Neural progenitor cell (in vitro differentiated cells): ENCODE measurements at regions not wholly inside any gene's neighbourhood (a gene's known extent, or its start where the extent isn't known, plus 50 kb on each side); places are given as distances from the start of the nearest gene placed in this dataset.

Source experiments
- DNase-seq: peaks from one replicate; pipeline ENCODE4 v3.0.0-alpha.2; 2016; ENCODE audit warnings: low spot score
- H2AFZ ChIP-seq: fragments of 200-600 bp; sonication (generic); replicated peaks from 2 replicates; pipeline ENCODE4 v1.6.1; 2016; ENCODE audit warnings: antibody characterized with exemption
- H3F3A ChIP-seq: fragments of 200-600 bp; sonication (generic); 2 replicates; pipeline ENCODE4 v1.6.1; 2016; ENCODE audit warnings: antibody characterized with exemption, low read depth
- H3K27ac ChIP-seq: fragments of 200-600 bp; sonication (generic); 2 replicates; pipeline ENCODE4 v1.5.1; 2016; ENCODE audit warnings: mild to moderate bottlenecking
- H3K27me3 ChIP-seq: fragments of 200-600 bp; sonication (generic); 2 replicates; pipeline ENCODE4 v1.6.1; 2016; ENCODE audit warnings: mild to moderate bottlenecking, moderate library complexity
- H3K36me3 ChIP-seq: fragments of 200-600 bp; sonication (generic); 2 replicates; pipeline ENCODE4 v1.5.1; 2016
- H3K4me1 ChIP-seq: fragments of 200-600 bp; sonication (generic); 2 replicates; pipeline ENCODE4 v1.6.1; 2016; ENCODE audit warnings: mixed run types
- H3K4me2 ChIP-seq: fragments of 200-600 bp; sonication (generic); 2 replicates; pipeline ENCODE4 v1.6.1; 2016
- H3K4me3 ChIP-seq: fragments of 200-600 bp; sonication (generic); 2 replicates; pipeline ENCODE4 v1.5.1; 2016
- H3K79me2 ChIP-seq: fragments of 200-600 bp; sonication (generic); 2 replicates; pipeline ENCODE4 v1.6.1; 2016; ENCODE audit warnings: low read depth
- H3K9ac ChIP-seq: fragments of 200-600 bp; sonication (generic); 2 replicates; pipeline ENCODE4 v1.6.1; 2016
- H3K9me3 ChIP-seq: fragments of 200-600 bp; sonication (generic); 2 replicates; pipeline ENCODE4 v1.5.1; 2016; ENCODE audit warnings: low read depth
- H4K20me1 ChIP-seq: fragments of 200-600 bp; sonication (generic); 2 replicates; pipeline ENCODE4 v1.6.1; 2016; ENCODE audit warnings: low read depth
- H3K27ac Mint-ChIP-seq: 3 replicates; pipeline ENCODE4 v1.8.0; 2021; ENCODE audit warnings: mixed read lengths
- H3K27me3 Mint-ChIP-seq: 2 replicates; pipeline ENCODE4 v1.8.0; 2022; ENCODE audit warnings: low read depth, mild to moderate bottlenecking, inconsistent platforms, moderate library complexity, mixed read lengths; ENCODE audit not compliant: insufficient read depth
- H3K36me3 Mint-ChIP-seq: 3 replicates; pipeline ENCODE4 v1.8.0; 2021; ENCODE audit warnings: mixed read lengths
- H3K4me1 Mint-ChIP-seq: 3 replicates; pipeline ENCODE4 v1.8.0; 2021; ENCODE audit warnings: mixed read lengths
- H3K4me3 Mint-ChIP-seq: 3 replicates; pipeline ENCODE4 v1.8.0; 2021; ENCODE audit warnings: mild to moderate bottlenecking, moderate library complexity, mixed read lengths
- H3K9me3 Mint-ChIP-seq: 3 replicates; pipeline ENCODE4 v1.8.0; 2020; ENCODE audit warnings: mixed read lengths
- EZH2 ChIP-seq: fragments of 200-600 bp; sonication (generic); IDR thresholded peaks from 2 replicates; pipeline ENCODE4 v1.6.1; 2017; ENCODE audit warnings: antibody characterized with exemption, mild to moderate bottlenecking, moderate library complexity
- EZH2phosphoT487 ChIP-seq: fragments of 200-600 bp; sonication (generic); IDR thresholded peaks from 2 replicates; pipeline ENCODE4 v1.6.1; 2017; ENCODE audit warnings: antibody characterized with exemption
- TF ChIP-seq, protein P1 (sequence below): fragments of 200-600 bp; sonication (generic); IDR thresholded peaks from 2 replicates; pipeline ENCODE4 v1.5.1; 2017; ENCODE audit warnings: antibody characterized with exemption, mild to moderate bottlenecking

DNA sequence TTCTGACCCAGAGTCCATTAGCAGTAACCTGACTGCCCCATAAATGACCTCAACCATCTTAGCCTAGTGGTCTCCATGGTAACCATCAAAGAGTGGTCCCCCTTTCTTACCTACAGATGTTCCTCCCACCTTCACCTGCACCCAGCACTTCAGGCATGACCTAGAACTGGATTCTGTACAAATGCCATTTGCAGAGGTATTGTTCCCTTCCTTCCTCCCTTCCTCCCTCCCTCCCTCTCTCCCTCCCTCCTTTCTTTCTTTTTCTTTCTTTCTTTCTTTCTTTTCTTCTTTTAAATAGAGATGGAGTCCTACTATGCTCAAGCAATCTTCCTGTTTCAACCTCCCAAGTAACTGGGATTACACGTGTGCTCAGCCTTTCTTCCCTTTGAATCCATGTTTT, 114.6 kb upstream of the SLC1A4 start:
- H3K27ac ChIP-seq = no peak overlapping the region
- H3K9ac ChIP-seq = no peak overlapping the region
- H3K4me1 Mint-ChIP-seq = peaks cover 45% of the 10 kb centered on the region
- H2AFZ ChIP-seq = no peak overlapping the region
- DNase-seq = no peak
- no peaks in the 10 kb centered on the region for H3K9me3 Mint-ChIP-seq
- H3K36me3 ChIP-seq = no peaks in the 10 kb centered on the region
- H3K9me3 ChIP-seq = no peaks in the 10 kb centered on the region
- no peaks in the 10 kb centered on the region for H3K36me3 Mint-ChIP-seq
- H3K4me1 ChIP-seq = peaks cover 20% of the 10 kb centered on the region
- TF ChIP-seq, protein P1, sequence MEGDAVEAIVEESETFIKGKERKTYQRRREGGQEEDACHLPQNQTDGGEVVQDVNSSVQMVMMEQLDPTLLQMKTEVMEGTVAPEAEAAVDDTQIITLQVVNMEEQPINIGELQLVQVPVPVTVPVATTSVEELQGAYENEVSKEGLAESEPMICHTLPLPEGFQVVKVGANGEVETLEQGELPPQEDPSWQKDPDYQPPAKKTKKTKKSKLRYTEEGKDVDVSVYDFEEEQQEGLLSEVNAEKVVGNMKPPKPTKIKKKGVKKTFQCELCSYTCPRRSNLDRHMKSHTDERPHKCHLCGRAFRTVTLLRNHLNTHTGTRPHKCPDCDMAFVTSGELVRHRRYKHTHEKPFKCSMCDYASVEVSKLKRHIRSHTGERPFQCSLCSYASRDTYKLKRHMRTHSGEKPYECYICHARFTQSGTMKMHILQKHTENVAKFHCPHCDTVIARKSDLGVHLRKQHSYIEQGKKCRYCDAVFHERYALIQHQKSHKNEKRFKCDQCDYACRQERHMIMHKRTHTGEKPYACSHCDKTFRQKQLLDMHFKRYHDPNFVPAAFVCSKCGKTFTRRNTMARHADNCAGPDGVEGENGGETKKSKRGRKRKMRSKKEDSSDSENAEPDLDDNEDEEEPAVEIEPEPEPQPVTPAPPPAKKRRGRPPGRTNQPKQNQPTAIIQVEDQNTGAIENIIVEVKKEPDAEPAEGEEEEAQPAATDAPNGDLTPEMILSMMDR = no peak
- TF ChIP-seq EZH2 = no peak
- TF ChIP-seq EZH2phosphoT487 = no peak
- H3K27me3 ChIP-seq = no peaks in the 10 kb centered on the region
- H3K27ac Mint-ChIP-seq = no peak overlapping the region
- no peak overlapping the region for H3K4me3 Mint-ChIP-seq
- no peaks in the 10 kb centered on the region for H3K79me2 ChIP-seq
- H3F3A ChIP-seq = peaks cover 25% of the 10 kb centered on the region
- peaks cover 11% of the 10 kb centered on the region for H3K27me3 Mint-ChIP-seq
- no peak overlapping the region for H3K4me3 ChIP-seq
- no peak overlapping the region for H3K4me2 ChIP-seq
- no peaks in the 10 kb centered on the region for H4K20me1 ChIP-seq

DNA sequence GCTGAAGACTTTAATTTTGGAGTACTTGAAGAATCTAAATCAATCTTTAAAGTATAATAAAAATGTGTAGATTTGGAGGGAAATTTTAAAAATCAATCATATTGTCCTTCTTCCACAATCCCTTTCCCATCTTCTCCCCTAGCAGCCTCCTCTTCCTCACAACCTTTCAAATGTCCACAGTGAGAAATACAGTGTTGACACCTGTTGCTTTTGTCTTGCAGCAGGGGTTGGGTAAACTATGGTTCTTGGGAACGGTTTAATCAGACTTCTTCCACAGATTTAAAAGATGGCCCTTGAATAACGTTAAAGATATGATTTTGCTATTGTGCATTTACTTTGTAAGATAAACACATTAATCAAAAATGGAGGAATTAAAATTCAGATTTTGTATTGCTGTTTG, 113.8 kb upstream of the SLC1A4 start:
- H3K79me2 ChIP-seq = no peaks in the 10 kb centered on the region
- Mint-ChIP-seq H3K27me3 (peaks cover 11% of the 10 kb centered on the region), H3K27ac (no peak overlapping the region), H3K36me3 (no peaks in the 10 kb centered on the region), H3K4me3 (no peak overlapping the region), H3K9me3 (no peaks in the 10 kb centered on the region), H3K4me1 (peaks cover 45% of the 10 kb centered on the region)
- peaks cover 25% of the 10 kb centered on the region for H3F3A ChIP-seq
- no peak overlapping the region for H2AFZ ChIP-seq
- peak overlapping the region; percentile 37 for H3K4me2 ChIP-seq
- peaks cover 20% of the 10 kb centered on the region for H3K4me1 ChIP-seq
- TF ChIP-seq, protein P1 = no peak
- TF ChIP-seq EZH2phosphoT487 (no peak), EZH2 (no peak)
- no peak for DNase-seq
- no peaks in the 10 kb centered on the region for H4K20me1 ChIP-seq
- no peak overlapping the region for H3K9ac ChIP-seq
- H3K27ac ChIP-seq = peak overlapping the region; percentile 43
- no peaks in the 10 kb centered on the region for H3K9me3 ChIP-seq
- H3K27me3 ChIP-seq = no peaks in the 10 kb centered on the region
- no peaks in the 10 kb centered on the region for H3K36me3 ChIP-seq
- peak overlapping the region; percentile 1 for H3K4me3 ChIP-seq

DNA sequence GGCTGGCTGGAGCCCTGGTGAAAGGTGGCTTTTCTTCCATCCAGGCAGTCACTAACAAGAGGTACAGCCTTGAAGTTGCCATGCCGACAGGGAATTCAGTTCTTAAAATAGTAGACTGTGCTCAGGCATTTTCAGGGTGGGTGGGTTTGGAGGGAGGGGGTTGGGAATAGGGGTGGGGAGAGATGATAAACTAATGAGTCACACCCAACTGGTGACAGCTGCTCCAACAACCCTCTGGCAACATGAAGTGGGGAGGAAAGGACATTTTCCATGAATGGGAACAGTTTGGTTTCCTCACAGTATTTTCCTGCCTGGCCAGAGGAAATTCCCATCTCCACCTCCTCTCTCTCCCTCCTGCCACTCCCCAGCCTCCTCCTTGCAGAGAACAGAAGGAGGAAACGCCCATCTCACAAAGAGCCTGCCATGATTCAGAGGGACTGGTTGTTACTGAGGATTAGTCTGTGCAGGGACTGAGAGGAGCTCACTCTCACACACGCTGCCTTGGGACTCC, 113.0 kb upstream of the SLC1A4 start:
- no peaks in the 10 kb centered on the region for H3K9me3 ChIP-seq
- peak overlapping the region; percentile 37 for H3K4me2 ChIP-seq
- peaks cover 25% of the 10 kb centered on the region for H3F3A ChIP-seq
- H3K27me3 ChIP-seq = no peaks in the 10 kb centered on the region
- H3K9ac ChIP-seq = no peak overlapping the region
- TF ChIP-seq EZH2phosphoT487 (no peak), EZH2 (no peak)
- TF ChIP-seq, protein P1 = no peak
- peak; percentile 86 for DNase-seq
- no peaks in the 10 kb centered on the region for H3K36me3 ChIP-seq
- Mint-ChIP-seq H3K4me1 (peaks cover 47% of the 10 kb centered on the region), H3K36me3 (no peaks in the 10 kb centered on the region), H3K27ac (peak overlapping the region; percentile 85), H3K27me3 (peaks cover 11% of the 10 kb centered on the region), H3K9me3 (no peaks in the 10 kb centered on the region), H3K4me3 (peak overlapping the region; percentile 61)
- no peaks in the 10 kb centered on the region for H4K20me1 ChIP-seq
- H3K4me1 ChIP-seq = peaks cover 20% of the 10 kb centered on the region
- peak overlapping the region; percentile 43 for H3K27ac ChIP-seq
- H3K4me3 ChIP-seq = peak overlapping the region; percentile 1
- no peak overlapping the region for H2AFZ ChIP-seq
- no peaks in the 10 kb centered on the region for H3K79me2 ChIP-seq
